Lower leg skin (tissue), 4 donors: ENCODE measurements at regions not wholly inside any gene's neighbourhood (a gene's known extent, or its start where the extent isn't known, plus 50 kb on each side); places are given as distances from the start of the nearest gene placed in this dataset.

ENCODE experiments used
- DNase-seq, 2 donors: peaks; one replicate each; pipeline ENCODE4 v3.0.0-alpha.2; 2019; ENCODE audit warnings: low spot score in 2 of 2
- H3K4me3 ChIP-seq: fragments of 200-600 bp; sonication (generic); 2 replicates; pipeline ENCODE4 v1.5.1; 2017; ENCODE audit warnings: mild to moderate bottlenecking, low read depth; ENCODE audit not compliant: poor library complexity, severe bottlenecking
- CTCF ChIP-seq, 3 donors: fragments of 450-650 bp; IDR thresholded peaks; one replicate each; pipeline ENCODE4 v1.5.1; 2016; ENCODE audit warnings: antibody characterized with exemption in 3 of 3, mild to moderate bottlenecking in 3 of 3, moderate library complexity in 2 of 3
- POLR2A ChIP-seq, 2 donors: fragments of 450-650 bp; IDR thresholded peaks; one replicate each; pipeline ENCODE4 v1.6.1; 2016 to 2017; ENCODE audit warnings: antibody characterized with exemption in 2 of 2, mild to moderate bottlenecking in 1 of 2, moderate library complexity in 1 of 2
- WGBS, 2 donors: methylation state at CpG; one replicate each; pipeline ENCODE4 v1.1.5; 2018; 5-methylcytosine and 5-hydroxymethylcytosine counted together
- intact Hi-C: fragments of 100-400 bp; cut with DNase I; formaldehyde crosslinking; loops from one replicate; pipeline ENCODE4 v1.15.0; 2023; ENCODE audit warnings: low total_unique reads

- no peak for DNase-seq
- intact Hi-C loops = no loop called here
- TF ChIP-seq POLR2A (IDR thresholded peaks at IDR 0.05) (no peak), CTCF (IDR thresholded peaks at IDR 0.05) (no peak)
- no peak overlapping the region for H3K4me3 ChIP-seq
- WGBS, 2 donors = 40 to 41% methylated on average over 4 of the region's 4 CpGs
Observed at GRCh38 chr19:29315556-29316190, 102.7 kb upstream of the UQCRFS1 start.

GRCh38 chr19:29318581-29318980, 105.6 kb upstream of the UQCRFS1 start:
- DNase-seq = no peak
- 72 to 79% methylated on average over 6 of the region's 6 CpGs for WGBS, 2 donors
- intact Hi-C loops = no loop called here
- H3K4me3 ChIP-seq = no peak overlapping the region
- TF ChIP-seq CTCF (IDR thresholded peaks at IDR 0.05) (no peak), POLR2A (IDR thresholded peaks at IDR 0.05) (no peak)

GRCh38 chr19:29320086-29320485, 107.1 kb upstream of the UQCRFS1 start:
- WGBS, 2 donors = 60 to 64% methylated on average over 5 of the region's 5 CpGs
- intact Hi-C loops = no loop called here
- DNase-seq = peak in 1 of 2 donors; percentile 13
- TF ChIP-seq POLR2A (IDR thresholded peaks at IDR 0.05) (no peak), CTCF (IDR thresholded peaks at IDR 0.05) (no peak)
- H3K4me3 ChIP-seq = no peak overlapping the region

GRCh38 chr19:29320618-29321017, 107.7 kb upstream of the UQCRFS1 start:
- intact Hi-C loops = no loop called here
- H3K4me3 ChIP-seq = no peak overlapping the region
- peak in 1 of 2 donors; percentile 75 for DNase-seq
- WGBS, 2 donors = 66 to 81% methylated on average over 7 of the region's 7 CpGs
- TF ChIP-seq POLR2A (IDR thresholded peaks at IDR 0.05) (no peak), CTCF (IDR thresholded peaks at IDR 0.05) (no peak)

- no peak overlapping the region for H3K4me3 ChIP-seq
- intact Hi-C loops = no loop called here
- 50 to 52% methylated on average over 1 of the region's 1 CpG for WGBS, 2 donors
- TF ChIP-seq CTCF (IDR thresholded peaks at IDR 0.05) (no peak), POLR2A (IDR thresholded peaks at IDR 0.05) (no peak)
- DNase-seq = peak in 1 of 2 donors; percentile 54
Observed at GRCh38 chr19:29321116-29321515, 108.2 kb upstream of the UQCRFS1 start.

- H3K4me3 ChIP-seq = no peak overlapping the region
- WGBS, 2 donors = 47 to 72% methylated on average over 9 of the region's 9 CpGs
- DNase-seq = peak; percentile 1 to 37
- intact Hi-C loops = no loop called here
- TF ChIP-seq POLR2A (IDR thresholded peaks at IDR 0.05) (no peak), CTCF (IDR thresholded peaks at IDR 0.05) (no peak)
Observed at GRCh38 chr19:29323021-29323430, 110.1 kb upstream of the UQCRFS1 start.
